Brain microvascular endothelial cell (primary cell): ENCODE measurements at regions not wholly inside any gene's neighbourhood (a gene's known extent, or its start where the extent isn't known, plus 50 kb on each side); places are given as distances from the start of the nearest gene placed in this dataset.

ENCODE experiments used
- DNase-seq: peaks from one replicate; pipeline ENCODE4 v3.0.0-alpha.2; 2020
- H3K27ac ChIP-seq: fragments of 250-450 bp; sonication (Bioruptor Pico); 2 replicates; pipeline ENCODE4 v1.5.1; 2020; ENCODE audit warnings: mild to moderate bottlenecking, moderate library complexity
- H3K27me3 ChIP-seq: fragments of 250-450 bp; sonication (Bioruptor Pico); replicated peaks from 2 replicates; pipeline ENCODE4 v1.5.1; 2020; ENCODE audit warnings: mild to moderate bottlenecking
- H3K36me3 ChIP-seq: fragments of 250-450 bp; sonication (Bioruptor Pico); replicated peaks from 2 replicates; pipeline ENCODE4 v1.5.1; 2020; ENCODE audit warnings: mild to moderate bottlenecking
- H3K4me3 ChIP-seq: 2 replicates; pipeline ENCODE4 v1.5.1; 2011; ENCODE audit warnings: low read depth, mild to moderate bottlenecking, control low read depth, low read length, moderate library complexity
- CTCF ChIP-seq: IDR thresholded peaks from 2 replicates; pipeline ENCODE4 v1.5.1; 2011; ENCODE audit warnings: low read depth, mild to moderate bottlenecking, moderate library complexity, low read length, control low read depth, inconsistent platforms; ENCODE audit errors: missing control alignments
- in situ Hi-C: cut with HindIII; loops from 2 replicates; pipeline ENCODE4 v1.10.0; 2017; ENCODE audit warnings: low sequenced_read_pairs, low pct_ligation_motif_present

GRCh38 chr4:95660719-95661118 is 111.9 kb upstream of the UNC5C start:
- in situ Hi-C loops, result no loop called here
- Histone ChIP-seq H3K4me3 (no peak overlapping the region), H3K27me3 (no peaks in the 10 kb centered on the region), H3K36me3 (no peaks in the 10 kb centered on the region), H3K27ac (no peak overlapping the region)
- no peak for TF ChIP-seq CTCF
- no peak for DNase-seq

GRCh38 chr4:95651891-95652290 is 103.1 kb upstream of the UNC5C start:
- Histone ChIP-seq H3K27ac (no peak overlapping the region), H3K4me3 (no peak overlapping the region), H3K36me3 (no peaks in the 10 kb centered on the region), H3K27me3 (no peaks in the 10 kb centered on the region)
- no peak for DNase-seq
- TF ChIP-seq CTCF, result no peak
- in situ Hi-C loops, result no loop called here

GRCh38 chr4:95644417-95644816 is 95.6 kb upstream of the UNC5C start:
- TF ChIP-seq CTCF, result no peak
- DNase-seq, result no peak
- in situ Hi-C loops, result no loop called here

GRCh38 chr4:95643627-95644026 is 94.9 kb upstream of the UNC5C start:
- TF ChIP-seq CTCF, result no peak
- H3K4me3 ChIP-seq, result no peak overlapping the region
- no peak overlapping the region for H3K27ac ChIP-seq
- no peaks in the 10 kb centered on the region for H3K27me3 ChIP-seq
- DNase-seq, result no peak
- H3K36me3 ChIP-seq, result no peaks in the 10 kb centered on the region
- in situ Hi-C loops, result no loop called here

More at GRCh38 chr4:95644417-95644816, 95.6 kb upstream of the UNC5C start:
- Histone ChIP-seq H3K27ac (no peak overlapping the region), H3K36me3 (no peaks in the 10 kb centered on the region), H3K27me3 (no peaks in the 10 kb centered on the region), H3K4me3 (no peak overlapping the region)

GRCh38 chr4:95641571-95641970 is 92.8 kb upstream of the UNC5C start:
- H3K36me3 ChIP-seq, result no peaks in the 10 kb centered on the region
- no peak for TF ChIP-seq CTCF
- no peaks in the 10 kb centered on the region for H3K27me3 ChIP-seq
- no peak overlapping the region for H3K27ac ChIP-seq
- in situ Hi-C loops, result no loop called here
- no peak for DNase-seq
- H3K4me3 ChIP-seq, result no peak overlapping the region

GRCh38 chr4:95640311-95640710 is 91.5 kb upstream of the UNC5C start:
- TF ChIP-seq CTCF, result no peak
- Histone ChIP-seq H3K27me3 (no peaks in the 10 kb centered on the region), H3K4me3 (no peak overlapping the region), H3K27ac (no peak overlapping the region), H3K36me3 (no peaks in the 10 kb centered on the region)
- in situ Hi-C loops, result no loop called here
- DNase-seq, result no peak
